SK-N-SH treated with all-trans-retinoic acid at 6 μM for 48 hours (cell line): ENCODE measurements at regions not wholly inside any gene's neighbourhood (a gene's known extent, or its start where the extent isn't known, plus 50 kb on each side); places are given as distances from the start of the nearest gene placed in this dataset.

Experiments used
- PPARA ChIP-seq: fragments of 250-450 bp; sonication (Bioruptor Pico); IDR thresholded peaks from 2 replicates; pipeline ENCODE4 v1.5.0; 2020; ENCODE audit warnings: mild to moderate bottlenecking, borderline replicate concordance
- TCF4 ChIP-seq: fragments of 250-450 bp; sonication (Bioruptor Pico); IDR thresholded peaks from 2 replicates; pipeline ENCODE4 v1.8.0; 2021; ENCODE audit warnings: mild to moderate bottlenecking, moderate library complexity, borderline replicate concordance
- TSHZ2 ChIP-seq: fragments of 250-450 bp; sonication (Bioruptor Pico); IDR thresholded peaks from 2 replicates; pipeline ENCODE4 v1.5.0; 2020; ENCODE audit warnings: mild to moderate bottlenecking, moderate library complexity
- ZFP3 ChIP-seq: fragments of 250-450 bp; sonication (Bioruptor Pico); IDR thresholded peaks from 2 replicates; pipeline ENCODE4 v1.5.0; 2020; ENCODE audit warnings: mild to moderate bottlenecking, moderate library complexity
- ZFP30 ChIP-seq: fragments of 450-650 bp; formaldehyde crosslinking; IDR thresholded peaks from 2 replicates; pipeline ENCODE4 v1.5.0; 2022; ENCODE audit warnings: mild to moderate bottlenecking, moderate library complexity

DNA sequence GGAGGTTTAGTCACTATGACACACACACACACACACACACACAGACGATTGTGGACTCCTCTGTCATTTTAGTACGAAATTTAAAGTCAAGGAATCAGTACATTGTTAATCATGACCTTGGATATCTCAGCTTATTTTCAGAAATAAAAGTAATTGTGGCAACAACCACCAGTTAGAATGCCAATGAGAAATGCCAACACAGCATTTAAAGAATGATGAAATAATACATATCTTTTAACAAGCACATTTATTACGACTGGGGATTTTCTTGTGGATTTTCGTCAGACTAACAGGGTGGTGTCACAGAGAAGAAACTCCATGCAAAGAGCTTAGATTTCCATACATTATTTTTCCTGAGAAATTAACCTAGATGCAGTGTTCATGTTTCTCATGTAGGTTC lies 1289.4 kb downstream of the AACS start:
- no peak for TF ChIP-seq ZFP3
- no peak for TF ChIP-seq TSHZ2
- no peak for TF ChIP-seq ZFP30 (CRISPR knock-in tag)
- TF ChIP-seq TCF4 (CRISPR knock-in tag) = no peak
- no peak for TF ChIP-seq PPARA (CRISPR knock-in tag)
